ENCODE measurements at regions not wholly inside any gene's neighbourhood (a gene's known extent, or its start where the extent isn't known, plus 50 kb on each side); places are given as distances from the start of the nearest gene placed in this dataset.

DNA sequence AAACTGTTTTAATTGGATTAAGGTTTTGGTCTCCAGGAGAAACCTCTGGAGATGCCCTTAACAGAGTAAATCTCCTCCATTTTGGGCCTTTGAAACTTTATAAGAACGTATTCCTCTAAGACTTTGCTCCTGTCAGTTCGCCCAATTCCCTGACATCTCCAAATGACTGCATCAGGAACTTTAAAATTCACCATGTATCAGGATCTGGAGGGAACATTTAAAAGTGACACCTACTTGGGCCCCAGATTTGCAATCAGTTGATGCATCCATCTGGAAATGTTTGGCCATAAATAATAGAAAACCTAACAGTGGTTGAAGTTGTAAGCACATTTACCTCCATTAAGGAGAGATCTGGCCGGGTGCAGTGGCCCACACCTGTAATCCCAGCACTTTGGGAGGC lies 144.1 kb upstream of the WSCD2 start:
- no peak for FAIRE-seq
- no peaks in the 10 kb centered on the region for H3K36me3 ChIP-seq (ENCODE audit: control insufficient read depth in 2 of 2, extremely low read depth in 1 of 2, insufficient read depth in 2 of 2, low read length in 2 of 2)
- H3K27ac ChIP-seq (ENCODE audit: control insufficient read depth, insufficient read depth, low read length): no peak overlapping the region
- no peak for TF ChIP-seq EZH2 (IDR thresholded peaks at IDR 0.05; ENCODE audit: low read length)
- TF ChIP-seq, protein P1, sequence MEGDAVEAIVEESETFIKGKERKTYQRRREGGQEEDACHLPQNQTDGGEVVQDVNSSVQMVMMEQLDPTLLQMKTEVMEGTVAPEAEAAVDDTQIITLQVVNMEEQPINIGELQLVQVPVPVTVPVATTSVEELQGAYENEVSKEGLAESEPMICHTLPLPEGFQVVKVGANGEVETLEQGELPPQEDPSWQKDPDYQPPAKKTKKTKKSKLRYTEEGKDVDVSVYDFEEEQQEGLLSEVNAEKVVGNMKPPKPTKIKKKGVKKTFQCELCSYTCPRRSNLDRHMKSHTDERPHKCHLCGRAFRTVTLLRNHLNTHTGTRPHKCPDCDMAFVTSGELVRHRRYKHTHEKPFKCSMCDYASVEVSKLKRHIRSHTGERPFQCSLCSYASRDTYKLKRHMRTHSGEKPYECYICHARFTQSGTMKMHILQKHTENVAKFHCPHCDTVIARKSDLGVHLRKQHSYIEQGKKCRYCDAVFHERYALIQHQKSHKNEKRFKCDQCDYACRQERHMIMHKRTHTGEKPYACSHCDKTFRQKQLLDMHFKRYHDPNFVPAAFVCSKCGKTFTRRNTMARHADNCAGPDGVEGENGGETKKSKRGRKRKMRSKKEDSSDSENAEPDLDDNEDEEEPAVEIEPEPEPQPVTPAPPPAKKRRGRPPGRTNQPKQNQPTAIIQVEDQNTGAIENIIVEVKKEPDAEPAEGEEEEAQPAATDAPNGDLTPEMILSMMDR (optimal IDR thresholded peaks at IDR 0.05 in 1 of 3, IDR thresholded peaks at IDR 0.05 in 1 of 3, conservative IDR thresholded peaks at IDR 0.05 in 1 of 3; ENCODE audit: extremely low read depth in 1 of 3, insufficient read depth in 2 of 3, low read length in 3 of 3): no peak
- no peak overlapping the region for H3K9ac ChIP-seq (ENCODE audit: control insufficient read depth, extremely low read depth, insufficient read depth, low read length)
- DNase-seq (ENCODE audit: low read depth, low spot score): no peak
- no peaks in the 10 kb centered on the region for H3K4me1 ChIP-seq (ENCODE audit: control insufficient read depth, extremely low read depth, insufficient read depth, low read length)
- dilution Hi-C loops (cut with MboI; ENCODE audit: extremely low pct_ligation_motif_present, low sequenced_read_pairs): no loop called here
- H3K9me3 ChIP-seq (ENCODE audit: control insufficient read depth, low read depth, low read length): no peaks in the 10 kb centered on the region
- no peaks in the 10 kb centered on the region for H4K20me1 ChIP-seq (ENCODE audit: control insufficient read depth, extremely low read depth, insufficient read depth, low read length)
- no peaks in the 10 kb centered on the region for H3K27me3 ChIP-seq (ENCODE audit: control insufficient read depth, extremely low read depth, insufficient read depth, low read length)
- H2AFZ ChIP-seq (ENCODE audit: control insufficient read depth, low read length): no peak overlapping the region
- no peaks in the 10 kb centered on the region for H3K79me2 ChIP-seq (ENCODE audit: control insufficient read depth, insufficient read depth, low read length)
- no peaks in the 10 kb centered on the region for H3K9me1 ChIP-seq (ENCODE audit: control insufficient read depth, extremely low read depth, insufficient read depth, low read length)
- H3K4me3 ChIP-seq (ENCODE audit: control insufficient read depth in 2 of 3, extremely low read depth in 1 of 3, insufficient read depth in 2 of 3, low read depth in 1 of 3, low read length in 3 of 3): no peak overlapping the region
- H3K4me2 ChIP-seq (ENCODE audit: control insufficient read depth, extremely low read depth, insufficient read depth, low read depth, low read length): no peak overlapping the region

DNA sequence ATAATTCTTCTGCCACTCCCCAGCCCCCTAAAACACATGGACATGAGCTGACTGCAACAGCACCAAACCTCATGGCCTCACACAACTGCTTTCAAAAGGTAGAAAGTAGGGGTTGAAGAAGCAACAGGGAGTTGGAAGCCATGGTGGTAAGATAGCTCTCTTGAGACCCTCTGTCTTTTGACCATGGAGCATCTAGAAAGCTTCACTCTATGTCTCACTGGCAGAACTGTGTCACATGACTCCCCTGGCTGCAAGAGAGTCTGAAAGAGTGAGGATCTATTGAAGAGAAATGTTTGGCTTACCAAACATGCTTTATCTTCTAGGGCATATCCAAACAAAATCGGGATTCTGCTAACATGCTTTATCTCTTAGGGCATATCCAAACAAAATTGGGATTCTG lies 142.9 kb upstream of the WSCD2 start:
- Histone ChIP-seq H4K20me1 (ENCODE audit: control insufficient read depth, extremely low read depth, insufficient read depth, low read length) (no peaks in the 10 kb centered on the region), H3K9me3 (ENCODE audit: control insufficient read depth, low read depth, low read length) (no peaks in the 10 kb centered on the region), H3K27ac (ENCODE audit: control insufficient read depth, insufficient read depth, low read length) (no peak overlapping the region), H2AFZ (ENCODE audit: control insufficient read depth, low read length) (no peak overlapping the region), H3K27me3 (ENCODE audit: control insufficient read depth, extremely low read depth, insufficient read depth, low read length) (no peaks in the 10 kb centered on the region), H3K4me1 (ENCODE audit: control insufficient read depth, extremely low read depth, insufficient read depth, low read length) (no peaks in the 10 kb centered on the region), H3K79me2 (ENCODE audit: control insufficient read depth, insufficient read depth, low read length) (no peaks in the 10 kb centered on the region), H3K4me2 (ENCODE audit: control insufficient read depth, extremely low read depth, insufficient read depth, low read depth, low read length) (no peak overlapping the region), H3K9ac (ENCODE audit: control insufficient read depth, extremely low read depth, insufficient read depth, low read length) (no peak overlapping the region), H3K9me1 (ENCODE audit: control insufficient read depth, extremely low read depth, insufficient read depth, low read length) (no peaks in the 10 kb centered on the region), H3K4me3 (ENCODE audit: control insufficient read depth in 2 of 3, extremely low read depth in 1 of 3, insufficient read depth in 2 of 3, low read depth in 1 of 3, low read length in 3 of 3) (no peak overlapping the region), H3K36me3 (ENCODE audit: control insufficient read depth in 2 of 2, extremely low read depth in 1 of 2, insufficient read depth in 2 of 2, low read length in 2 of 2) (no peaks in the 10 kb centered on the region)
- dilution Hi-C loops (cut with MboI; ENCODE audit: extremely low pct_ligation_motif_present, low sequenced_read_pairs): no loop called here
- TF ChIP-seq EZH2 (IDR thresholded peaks at IDR 0.05; ENCODE audit: low read length): no peak
- no peak for FAIRE-seq
- DNase-seq (ENCODE audit: low read depth, low spot score): no peak

DNA sequence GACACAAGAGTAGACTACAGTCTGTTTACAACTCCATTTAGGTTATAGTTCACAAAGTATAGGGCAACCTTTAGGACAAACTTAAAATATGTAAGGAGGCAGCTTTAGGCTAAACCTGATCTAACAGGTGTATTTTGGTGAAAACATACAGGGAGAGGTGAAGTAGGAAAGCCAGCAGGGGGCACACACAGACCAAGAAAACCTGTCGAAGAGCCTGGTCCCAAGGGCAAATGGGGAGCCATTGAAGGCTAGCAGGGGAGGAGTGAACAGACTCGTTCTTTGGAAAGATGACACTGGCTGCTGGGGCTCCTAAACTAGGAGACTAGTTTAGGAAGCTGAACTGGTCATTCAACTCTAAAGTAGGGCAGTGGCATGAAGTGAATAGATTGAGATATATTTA lies 138.8 kb upstream of the WSCD2 start:
- H3K27ac ChIP-seq (ENCODE audit: control insufficient read depth, insufficient read depth, low read length): no peak overlapping the region
- H3K27me3 ChIP-seq (ENCODE audit: control insufficient read depth, extremely low read depth, insufficient read depth, low read length): no peaks in the 10 kb centered on the region
- H3K4me1 ChIP-seq (ENCODE audit: control insufficient read depth, extremely low read depth, insufficient read depth, low read length): no peaks in the 10 kb centered on the region
- FAIRE-seq (no peak), DNase-seq (ENCODE audit: low read depth, low spot score) (no peak)
- no peak overlapping the region for H3K9ac ChIP-seq (ENCODE audit: control insufficient read depth, extremely low read depth, insufficient read depth, low read length)
- dilution Hi-C loops (cut with MboI; ENCODE audit: extremely low pct_ligation_motif_present, low sequenced_read_pairs): no loop called here
- H3K36me3 ChIP-seq (ENCODE audit: control insufficient read depth in 2 of 2, extremely low read depth in 1 of 2, insufficient read depth in 2 of 2, low read length in 2 of 2): no peaks in the 10 kb centered on the region
- H2AFZ ChIP-seq (ENCODE audit: control insufficient read depth, low read length): no peak overlapping the region
- no peaks in the 10 kb centered on the region for H3K9me1 ChIP-seq (ENCODE audit: control insufficient read depth, extremely low read depth, insufficient read depth, low read length)
- H3K4me2 ChIP-seq (ENCODE audit: control insufficient read depth, extremely low read depth, insufficient read depth, low read depth, low read length): no peak overlapping the region
- TF ChIP-seq, protein P1 (optimal IDR thresholded peaks at IDR 0.05 in 1 of 3, IDR thresholded peaks at IDR 0.05 in 1 of 3, conservative IDR thresholded peaks at IDR 0.05 in 1 of 3; ENCODE audit: extremely low read depth in 1 of 3, insufficient read depth in 2 of 3, low read length in 3 of 3): peak; percentile 42 to 57 (median 43)
- no peak for TF ChIP-seq EZH2 (IDR thresholded peaks at IDR 0.05; ENCODE audit: low read length)
- no peaks in the 10 kb centered on the region for H3K9me3 ChIP-seq (ENCODE audit: control insufficient read depth, low read depth, low read length)
- no peaks in the 10 kb centered on the region for H4K20me1 ChIP-seq (ENCODE audit: control insufficient read depth, extremely low read depth, insufficient read depth, low read length)
- H3K79me2 ChIP-seq (ENCODE audit: control insufficient read depth, insufficient read depth, low read length): no peaks in the 10 kb centered on the region
- H3K4me3 ChIP-seq (ENCODE audit: control insufficient read depth in 2 of 3, extremely low read depth in 1 of 3, insufficient read depth in 2 of 3, low read depth in 1 of 3, low read length in 3 of 3): no peak overlapping the region
